ENCODE measurements at regions not wholly inside any gene's neighbourhood (a gene's known extent, or its start where the extent isn't known, plus 50 kb on each side); places are given as distances from the start of the nearest gene placed in this dataset.

- H3K9me3 ChIP-seq (ENCODE audit: low read length) = no peaks in the 10 kb centered on the region
- BruUV-seq (replicated peaks) = no TSS peak
- no peak overlapping the region for H2AFZ ChIP-seq (ENCODE audit: low read length)
- H3K79me2 ChIP-seq (ENCODE audit: insufficient read depth, low read length) = no peaks in the 10 kb centered on the region
- no peaks in the 10 kb centered on the region for H4K20me1 ChIP-seq (ENCODE audit: insufficient read depth, low read length)
- CTCF ChIA-PET (ENCODE audit: low intra/inter-chr PET ratio, low total read pairs) = no interaction called here
- H3K36me3 ChIP-seq (replicated peaks in 1 of 2; ENCODE audit: control insufficient read depth in 1 of 2, insufficient read depth in 2 of 2, low read length in 2 of 2) = no peaks in the 10 kb centered on the region
- H3K9ac ChIP-seq (ENCODE audit: insufficient read depth, low read depth, low read length) = no peak overlapping the region
- FAIRE-seq = no peak
- intact Hi-C loops (cut with micrococcal nuclease; ENCODE audit: unreplicated experiment) (no loop called here), in situ Hi-C loops (cut with HindIII; ENCODE audit: extremely low pct_ligation_motif_present, low pct_unique_long_range_greater_than_20kb) (no loop called here)
- peaks cover 0 to 3% of the 10 kb centered on the region in 2 experiments; a peak in 2 of 5 replicates for H3K27me3 ChIP-seq (ENCODE audit: control insufficient read depth in 1 of 2, insufficient read depth in 2 of 2, low read length in 2 of 2)
- no peak for DNase-seq (ENCODE audit: low spot score)
- no peak for ATAC-seq
- no peak overlapping the region for H3K4me3 ChIP-seq (replicated peaks in 1 of 3; ENCODE audit: insufficient read depth in 1 of 3, low read depth in 2 of 3, low read length in 3 of 3)
- no peak for TF ChIP-seq ZNF142 (CRISPR knock-in tag; IDR thresholded peaks at IDR 0.05)
- TF ChIP-seq ZFY (CRISPR knock-in tag; IDR thresholded peaks at IDR 0.05) = no peak
- no peak for TF ChIP-seq ZNF10 (CRISPR knock-in tag; IDR thresholded peaks at IDR 0.05; ENCODE audit: borderline replicate concordance, low read depth)
- no peak for TF ChIP-seq ZBTB33 (CRISPR knock-in tag; IDR thresholded peaks at IDR 0.05)
- TF ChIP-seq ZNF343 (CRISPR knock-in tag; IDR thresholded peaks at IDR 0.05) = no peak
- TF ChIP-seq ZNF570 (CRISPR knock-in tag; IDR thresholded peaks at IDR 0.05; ENCODE audit: borderline replicate concordance) = no peak
- TF ChIP-seq RFX3 (CRISPR knock-in tag; IDR thresholded peaks at IDR 0.05) = no peak
- TF ChIP-seq ZNF333 (CRISPR knock-in tag; IDR thresholded peaks at IDR 0.05; ENCODE audit: borderline replicate concordance) = no peak
- peaks cover 11% of the 10 kb centered on the region; the same call in 1 of the 2 replicates for H3K4me1 ChIP-seq (ENCODE audit: insufficient read depth, low read length)
- POLR2A ChIA-PET = interaction anchor here (1.1 kb wide), 1 partner anchor 195 kb away, joined by 6 read pairs; the partner anchor contains the start of gene SERTAD2
- H3K27ac ChIP-seq (ENCODE audit: extremely low read length, insufficient read depth, low read length) = no peak overlapping the region
- no peak overlapping the region for H3K4me2 ChIP-seq (ENCODE audit: low read depth, low read length)
Observed at GRCh38 chr2:64848945-64849344, 140.3 kb upstream of the SLC1A4 start.

All from HepG2 (cell line).